Testis (tissue), 2 donors: ENCODE measurements at regions not wholly inside any gene's neighbourhood (a gene's known extent, or its start where the extent isn't known, plus 50 kb on each side); places are given as distances from the start of the nearest gene placed in this dataset.

Source experiments
- DNase-seq: peaks from one replicate; pipeline ENCODE4 v3.0.0-alpha.2; 2019
- H3K27ac ChIP-seq, 2 donors: fragments of 200-600 bp; sonication (generic); one replicate each; pipeline ENCODE4 v1.5.1; 2019
- H3K27me3 ChIP-seq: fragments of 200-600 bp; sonication (generic); one replicate; pipeline ENCODE4 v1.5.1; 2019
- H3K36me3 ChIP-seq: fragments of 200-600 bp; sonication (generic); one replicate; pipeline ENCODE4 v1.5.1; 2017; ENCODE audit warnings: low read depth; ENCODE audit errors: missing control alignments
- H3K4me1 ChIP-seq: fragments of 200-600 bp; sonication (generic); one replicate; pipeline ENCODE4 v1.5.1; 2019
- H3K4me3 ChIP-seq, 2 donors: fragments of 200-600 bp; sonication (generic); one replicate each; pipeline ENCODE4 v1.5.1; 2017 to 2019
- H3K9me3 ChIP-seq: fragments of 200-600 bp; sonication (generic); one replicate; pipeline ENCODE4 v1.5.1; 2017
- CTCF ChIP-seq, 3 experiments: fragments of 450-650 bp in 2 of 3; fragments of 200-600 bp in 1 of 3; sonication (generic) in 1 of 3; IDR thresholded peaks; one replicate each; pipeline ENCODE4 v1.5.1; 2016 to 2019; ENCODE audit warnings: antibody characterized with exemption in 3 of 3, mild to moderate bottlenecking in 2 of 3, moderate library complexity in 1 of 3
- POLR2A ChIP-seq: fragments of 450-650 bp; IDR thresholded peaks from one replicate; pipeline ENCODE4 v1.6.1; 2017; ENCODE audit warnings: antibody characterized with exemption, mild to moderate bottlenecking, moderate library complexity
- WGBS, 2 donors: methylation state at CpG; one replicate each; pipeline ENCODE4 v1.1.5; 2018; 5-methylcytosine and 5-hydroxymethylcytosine counted together
- intact Hi-C: fragments of 100-400 bp; cut with DNase I; formaldehyde crosslinking; loops from one replicate; pipeline ENCODE4 v1.15.1; 2023; ENCODE audit warnings: low total_unique reads

- no peak overlapping the region for H3K4me3 ChIP-seq
- no peaks in the 10 kb centered on the region for H3K27me3 ChIP-seq
- no peak for DNase-seq
- WGBS, 2 donors: 79 to 91% methylated on average over 7 of the region's 7 CpGs
- no peak for TF ChIP-seq POLR2A
- TF ChIP-seq CTCF (IDR thresholded peaks at IDR 0.05): no peak
- no peaks in the 10 kb centered on the region for H3K36me3 ChIP-seq
- H3K4me1 ChIP-seq: no peaks in the 10 kb centered on the region
- intact Hi-C loops: no loop called here
- no peaks in the 10 kb centered on the region for H3K9me3 ChIP-seq
- H3K27ac ChIP-seq: no peak overlapping the region
Observed at GRCh38 chr12:111101003-111101402, 180.6 kb upstream of the MYL2 start.

- H3K4me1 ChIP-seq: no peaks in the 10 kb centered on the region
- TF ChIP-seq POLR2A (no peak), CTCF (IDR thresholded peaks at IDR 0.05) (no peak)
- intact Hi-C loops: no loop called here
- H3K4me3 ChIP-seq: no peak overlapping the region
- H3K27ac ChIP-seq: no peak overlapping the region
- no peaks in the 10 kb centered on the region for H3K9me3 ChIP-seq
- DNase-seq: no peak
- WGBS, 2 donors: 88 to 94% methylated on average over 4 of the region's 4 CpGs
- no peaks in the 10 kb centered on the region for H3K27me3 ChIP-seq
- no peaks in the 10 kb centered on the region for H3K36me3 ChIP-seq
Observed at GRCh38 chr12:111100554-111100953, 180.2 kb upstream of the MYL2 start.

GRCh38 chr12:111100003-111100402, 179.6 kb upstream of the MYL2 start:
- intact Hi-C loops: no loop called here
- no peak overlapping the region for H3K4me3 ChIP-seq
- H3K27ac ChIP-seq: no peak overlapping the region
- no peaks in the 10 kb centered on the region for H3K36me3 ChIP-seq
- no peaks in the 10 kb centered on the region for H3K4me1 ChIP-seq
- DNase-seq: no peak
- H3K27me3 ChIP-seq: no peaks in the 10 kb centered on the region
- TF ChIP-seq POLR2A: no peak
- no peak for TF ChIP-seq CTCF (IDR thresholded peaks at IDR 0.05)
- H3K9me3 ChIP-seq: no peaks in the 10 kb centered on the region
- 85 to 93% methylated on average over 9 to 15 of the region's 15 CpGs for WGBS, 2 donors

- WGBS, 2 donors: 75 to 85% methylated on average over 8 of the region's 8 CpGs
- intact Hi-C loops: no loop called here
- DNase-seq: no peak
- Histone ChIP-seq H3K9me3 (no peaks in the 10 kb centered on the region), H3K27me3 (no peaks in the 10 kb centered on the region), H3K4me3 (no peak overlapping the region), H3K4me1 (no peaks in the 10 kb centered on the region), H3K27ac (no peak overlapping the region), H3K36me3 (no peaks in the 10 kb centered on the region)
- TF ChIP-seq CTCF (IDR thresholded peaks at IDR 0.05) (no peak), POLR2A (no peak)
Observed at GRCh38 chr12:111099186-111099585, 178.8 kb upstream of the MYL2 start.

- no peak overlapping the region for H3K4me3 ChIP-seq
- intact Hi-C loops: no loop called here
- H3K9me3 ChIP-seq: no peaks in the 10 kb centered on the region
- H3K4me1 ChIP-seq: no peaks in the 10 kb centered on the region
- DNase-seq: no peak
- H3K27me3 ChIP-seq: no peaks in the 10 kb centered on the region
- H3K27ac ChIP-seq: no peak overlapping the region
- WGBS, 2 donors: 84 to 86% methylated on average over 15 to 16 of the region's 16 CpGs
- H3K36me3 ChIP-seq: no peaks in the 10 kb centered on the region
- TF ChIP-seq CTCF (IDR thresholded peaks at IDR 0.05) (no peak), POLR2A (no peak)
Observed at GRCh38 chr12:111094157-111095010, 174.0 kb upstream of the MYL2 start.
